ENCODE measurements at regions not wholly inside any gene's neighbourhood (a gene's known extent, or its start where the extent isn't known, plus 50 kb on each side); places are given as distances from the start of the nearest gene placed in this dataset.

DNA sequence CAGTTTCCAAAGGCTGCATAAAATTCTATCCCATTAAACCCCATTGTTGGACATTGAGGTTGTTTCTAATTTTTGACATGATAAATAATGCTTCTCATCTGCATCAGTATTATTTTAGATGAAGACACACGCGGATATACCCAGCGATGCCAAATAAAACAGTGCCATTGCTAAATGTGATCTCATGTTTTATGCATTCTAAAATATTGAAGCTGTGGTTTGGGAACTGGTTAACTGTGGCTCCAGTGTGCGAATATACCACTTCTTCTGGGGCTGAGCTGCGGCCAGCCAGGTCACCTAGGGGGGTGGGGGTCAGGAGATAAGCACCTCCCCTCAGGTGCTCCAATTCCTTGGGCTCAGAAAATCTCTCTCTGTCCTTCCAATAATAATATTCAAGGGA, 230.0 kb downstream of the ADAMTS9 start:
- Histone ChIP-seq H3K27me3 (peaks cover 55% of the 10 kb centered on the region), H3K36me3 (no peaks in the 10 kb centered on the region), H3K4me1 (ENCODE audit: control insufficient read depth in 1 of 2, insufficient read depth in 1 of 2, low read depth in 1 of 2, low read length in 1 of 2) (no peaks in the 10 kb centered on the region), H3K27ac (no peak overlapping the region), H3K4me3 (ENCODE audit: low read depth in 1 of 2, low read length in 1 of 2) (no peak overlapping the region), H3K9me3 (no peaks in the 10 kb centered on the region)
- TF ChIP-seq, protein P1, sequence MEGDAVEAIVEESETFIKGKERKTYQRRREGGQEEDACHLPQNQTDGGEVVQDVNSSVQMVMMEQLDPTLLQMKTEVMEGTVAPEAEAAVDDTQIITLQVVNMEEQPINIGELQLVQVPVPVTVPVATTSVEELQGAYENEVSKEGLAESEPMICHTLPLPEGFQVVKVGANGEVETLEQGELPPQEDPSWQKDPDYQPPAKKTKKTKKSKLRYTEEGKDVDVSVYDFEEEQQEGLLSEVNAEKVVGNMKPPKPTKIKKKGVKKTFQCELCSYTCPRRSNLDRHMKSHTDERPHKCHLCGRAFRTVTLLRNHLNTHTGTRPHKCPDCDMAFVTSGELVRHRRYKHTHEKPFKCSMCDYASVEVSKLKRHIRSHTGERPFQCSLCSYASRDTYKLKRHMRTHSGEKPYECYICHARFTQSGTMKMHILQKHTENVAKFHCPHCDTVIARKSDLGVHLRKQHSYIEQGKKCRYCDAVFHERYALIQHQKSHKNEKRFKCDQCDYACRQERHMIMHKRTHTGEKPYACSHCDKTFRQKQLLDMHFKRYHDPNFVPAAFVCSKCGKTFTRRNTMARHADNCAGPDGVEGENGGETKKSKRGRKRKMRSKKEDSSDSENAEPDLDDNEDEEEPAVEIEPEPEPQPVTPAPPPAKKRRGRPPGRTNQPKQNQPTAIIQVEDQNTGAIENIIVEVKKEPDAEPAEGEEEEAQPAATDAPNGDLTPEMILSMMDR (IDR thresholded peaks at IDR 0.05): no peak

DNA sequence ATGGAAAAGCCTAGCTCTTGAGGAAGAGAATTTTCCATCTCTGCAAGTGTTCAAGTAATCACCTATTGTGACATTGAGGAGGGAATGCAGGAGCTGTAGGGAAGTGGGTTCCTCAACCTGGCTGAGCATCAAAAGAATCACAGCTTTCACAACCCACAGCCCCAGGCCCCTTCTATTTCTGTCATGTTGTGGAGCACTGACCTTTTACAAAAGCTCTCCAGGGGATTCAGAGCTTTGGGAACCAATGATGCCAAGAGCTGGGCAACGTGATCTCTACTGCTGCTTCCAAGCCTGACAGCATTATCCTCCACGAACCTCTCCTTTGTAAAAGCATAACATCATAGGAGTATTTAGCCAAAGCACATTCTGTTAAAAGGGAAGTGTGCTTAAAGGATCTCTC, 231.1 kb downstream of the ADAMTS9 start:
- Histone ChIP-seq H3K4me1 (ENCODE audit: control insufficient read depth in 1 of 2, insufficient read depth in 1 of 2, low read depth in 1 of 2, low read length in 1 of 2) (no peaks in the 10 kb centered on the region), H3K4me3 (ENCODE audit: low read depth in 1 of 2, low read length in 1 of 2) (no peak overlapping the region), H3K27ac (no peak overlapping the region), H3K9me3 (no peaks in the 10 kb centered on the region), H3K36me3 (no peaks in the 10 kb centered on the region), H3K27me3 (peaks cover 51% of the 10 kb centered on the region)
- TF ChIP-seq, protein P1 (IDR thresholded peaks at IDR 0.05): no peak

DNA sequence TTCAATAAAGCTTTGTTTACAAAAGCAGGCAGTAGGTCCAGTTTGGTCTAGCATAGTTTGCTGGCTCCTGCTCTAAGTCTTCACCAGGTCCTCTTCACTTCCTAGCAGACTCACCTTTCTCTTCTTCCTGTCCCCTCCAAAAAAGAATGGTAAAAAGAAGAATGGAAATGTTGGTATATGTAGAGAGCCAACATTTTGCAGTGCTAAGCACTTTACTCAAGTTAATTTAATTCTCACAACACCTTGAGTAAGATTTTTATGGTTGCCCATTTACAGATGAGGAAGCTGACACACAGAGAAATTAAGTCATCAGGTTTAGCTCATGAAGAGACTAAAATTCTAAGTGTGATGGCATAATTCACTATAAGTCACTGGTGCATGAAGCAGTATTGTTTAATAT, 230.1 kb upstream of the PRICKLE2 start:
- H3K36me3 ChIP-seq: no peaks in the 10 kb centered on the region
- H3K27ac ChIP-seq: no peak overlapping the region
- TF ChIP-seq, protein P1 (IDR thresholded peaks at IDR 0.05): no peak
- peaks cover 51% of the 10 kb centered on the region for H3K27me3 ChIP-seq
- no peaks in the 10 kb centered on the region for H3K4me1 ChIP-seq (ENCODE audit: control insufficient read depth in 1 of 2, insufficient read depth in 1 of 2, low read depth in 1 of 2, low read length in 1 of 2)
- H3K9me3 ChIP-seq: no peaks in the 10 kb centered on the region
- no peak overlapping the region for H3K4me3 ChIP-seq (ENCODE audit: low read depth in 1 of 2, low read length in 1 of 2)

DNA sequence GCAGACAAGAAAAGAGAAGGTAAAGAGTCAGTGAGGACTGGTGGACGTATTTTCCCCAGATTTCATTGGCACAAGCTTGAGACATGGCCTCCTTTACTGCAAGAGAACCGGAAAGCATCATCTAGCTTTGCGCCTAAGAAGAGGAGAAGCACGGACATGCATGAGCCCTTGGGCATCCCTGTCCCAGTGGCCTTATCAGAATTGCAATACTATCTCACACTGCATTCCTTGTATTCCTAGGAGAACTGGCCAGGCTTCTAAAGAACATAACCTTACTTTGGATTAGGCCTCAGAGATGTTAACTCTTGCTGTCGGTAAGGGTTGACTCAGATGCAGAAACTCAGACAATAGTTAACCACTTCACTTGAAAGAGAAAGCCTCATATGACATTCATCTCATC, 229.5 kb upstream of the PRICKLE2 start:
- Histone ChIP-seq H3K9me3 (no peaks in the 10 kb centered on the region), H3K4me1 (ENCODE audit: control insufficient read depth in 1 of 2, insufficient read depth in 1 of 2, low read depth in 1 of 2, low read length in 1 of 2) (no peaks in the 10 kb centered on the region), H3K27me3 (peaks cover 56% of the 10 kb centered on the region), H3K36me3 (no peaks in the 10 kb centered on the region), H3K4me3 (ENCODE audit: low read depth in 1 of 2, low read length in 1 of 2) (no peak overlapping the region), H3K27ac (no peak overlapping the region)
- TF ChIP-seq, protein P1 (IDR thresholded peaks at IDR 0.05): no peak

DNA sequence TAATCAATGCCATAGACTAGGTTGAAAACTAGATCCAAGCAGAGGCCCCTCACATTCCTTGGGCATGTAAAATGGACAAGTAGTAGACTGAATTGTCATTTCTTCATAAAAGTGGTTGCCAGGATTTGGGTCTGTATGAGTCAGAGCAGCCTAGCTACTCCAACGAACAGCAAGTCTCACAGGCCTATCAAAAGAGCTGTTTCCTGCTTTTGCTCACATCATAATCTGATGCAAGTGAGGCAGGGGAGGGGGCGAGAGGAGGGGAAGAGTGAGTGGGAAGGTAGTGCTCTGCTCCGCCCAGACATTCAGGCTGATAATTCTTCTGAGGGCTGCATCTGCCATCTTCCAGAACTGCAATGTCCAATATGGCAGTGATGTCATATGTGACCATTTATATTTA, 228.9 kb upstream of the PRICKLE2 start:
- Histone ChIP-seq H3K27ac (no peak overlapping the region), H3K27me3 (peaks cover 56% of the 10 kb centered on the region), H3K4me1 (ENCODE audit: control insufficient read depth in 1 of 2, insufficient read depth in 1 of 2, low read depth in 1 of 2, low read length in 1 of 2) (no peaks in the 10 kb centered on the region), H3K9me3 (no peaks in the 10 kb centered on the region), H3K4me3 (ENCODE audit: low read depth in 1 of 2, low read length in 1 of 2) (no peak overlapping the region), H3K36me3 (no peaks in the 10 kb centered on the region)
- TF ChIP-seq, protein P1 (IDR thresholded peaks at IDR 0.05): no peak
